Natural killer cell (primary cell): ENCODE measurements at regions not wholly inside any gene's neighbourhood (a gene's known extent, or its start where the extent isn't known, plus 50 kb on each side); places are given as distances from the start of the nearest gene placed in this dataset.

Source experiments
- ATAC-seq, 3 donors: fragments of 150-1000 bp in 2 of 3; fragments of 200-7000 bp in 1 of 3; cut with Tn5 transposase; 1 replicate in 1 of 3; 2 replicates in 2 of 3; pipeline ENCODE4 v1.10.0; 2021; ENCODE audit warnings: mild to moderate bottlenecking in 2 of 3, moderate library complexity in 2 of 3
- DNase-seq, 2 donors: peaks; one replicate each; pipeline versions ENCODE4 v3.0.0 to v3.0.0-alpha.2; 2013 to 2021; ENCODE audit warnings: mixed read lengths in 1 of 2
- H3K27ac ChIP-seq: one replicate; pipeline ENCODE4 v1.5.1; 2013; ENCODE audit warnings: mild to moderate bottlenecking, low read length
- H3K27me3 ChIP-seq: one replicate; pipeline ENCODE4 v1.6.1; 2013; ENCODE audit warnings: low read length; ENCODE audit not compliant: control insufficient read depth, insufficient read depth
- H3K36me3 ChIP-seq: one replicate; pipeline ENCODE4 v1.6.1; 2013; ENCODE audit warnings: low read length; ENCODE audit not compliant: control insufficient read depth, insufficient read depth
- H3K4me1 ChIP-seq: one replicate; pipeline ENCODE4 v1.6.1; 2013; ENCODE audit warnings: low read length; ENCODE audit not compliant: control insufficient read depth, insufficient read depth
- H3K4me3 ChIP-seq: one replicate; pipeline ENCODE4 v1.5.1; 2013; ENCODE audit warnings: low read length
- H3K9me3 ChIP-seq: one replicate; pipeline ENCODE4 v1.6.1; 2013; ENCODE audit warnings: low read length; ENCODE audit not compliant: control insufficient read depth, insufficient read depth
- H3K27ac Mint-ChIP-seq, 2 donors: one replicate each; pipeline ENCODE4 v1.8.0; 2022; ENCODE audit warnings: mild to moderate bottlenecking in 2 of 2, mixed read lengths in 2 of 2, moderate library complexity in 1 of 2
- H3K27me3 Mint-ChIP-seq, 2 donors: one replicate each; pipeline ENCODE4 v1.8.0; 2022; ENCODE audit warnings: low read depth in 2 of 2, mixed read lengths in 2 of 2
- H3K36me3 Mint-ChIP-seq: one replicate; pipeline ENCODE4 v1.8.0; 2022; ENCODE audit warnings: mixed read lengths
- H3K4me1 Mint-ChIP-seq, 2 donors: one replicate each; pipeline ENCODE4 v1.8.0; 2022; ENCODE audit warnings: mixed read lengths in 2 of 2
- H3K4me3 Mint-ChIP-seq: one replicate; pipeline ENCODE4 v1.8.0; 2022; ENCODE audit warnings: mild to moderate bottlenecking, moderate library complexity, mixed read lengths
- H3K9me3 Mint-ChIP-seq, 2 donors: one replicate each; pipeline ENCODE4 v1.8.0; 2022; ENCODE audit warnings: mixed read lengths in 2 of 2
- CTCF ChIP-seq: fragments of 200-600 bp; IDR thresholded peaks from one replicate; pipeline ENCODE4 v1.8.0; 2022; ENCODE audit warnings: antibody characterized with exemption
- WGBS: methylation state at CpG from one replicate; pipeline ENCODE4 v1.1.7; 2013; ENCODE audit warnings: missing lambda C conversion rate; ENCODE audit not compliant: insufficient coverage; 5-methylcytosine and 5-hydroxymethylcytosine counted together
- intact Hi-C: fragments of 100-400 bp; cut with micrococcal nuclease; formaldehyde crosslinking; loops from one replicate; pipeline ENCODE4 v1.14.2; 2022

- Histone ChIP-seq H3K27ac (no peak overlapping the region), H3K4me1 (no peaks in the 10 kb centered on the region), H3K36me3 (no peaks in the 10 kb centered on the region), H3K4me3 (no peak overlapping the region), H3K27me3 (no peaks in the 10 kb centered on the region), H3K9me3 (no peaks in the 10 kb centered on the region)
- DNase-seq: no peak
- no CpG with 5 or more reads among the region's 1 CpG for WGBS
- Mint-ChIP-seq H3K27ac (no peak overlapping the region), H3K27me3 (peaks cover 0 to 7% of the 10 kb centered on the region in 2 donors), H3K4me1 (peaks cover 5% of the 10 kb centered on the region in 2 donors), H3K4me3 (no peak overlapping the region), H3K9me3 (peaks cover 4 to 5% of the 10 kb centered on the region in 2 donors), H3K36me3 (peaks cover 7% of the 10 kb centered on the region)
- no peak for TF ChIP-seq CTCF
- intact Hi-C loops: no loop called here
- no peak for ATAC-seq
These were observed 100.2 kb upstream of the SYT6 start for GRCh38 chr1:114253900-114254299.

GRCh38 chr1:114251573-114251939 is 97.9 kb upstream of the SYT6 start:
- Histone ChIP-seq H3K9me3 (no peaks in the 10 kb centered on the region), H3K4me1 (no peaks in the 10 kb centered on the region), H3K27ac (no peak overlapping the region), H3K36me3 (no peaks in the 10 kb centered on the region), H3K27me3 (no peaks in the 10 kb centered on the region), H3K4me3 (no peak overlapping the region)
- H3K27ac Mint-ChIP-seq: no peak overlapping the region
- no peak overlapping the region for H3K4me3 Mint-ChIP-seq
- H3K27me3 Mint-ChIP-seq: peaks cover 0 to 11% of the 10 kb centered on the region in 2 donors
- no peak for TF ChIP-seq CTCF
- DNase-seq: no peak
- peaks cover 0 to 5% of the 10 kb centered on the region in 2 donors for H3K4me1 Mint-ChIP-seq
- 91% methylated on average over 4 of the region's 4 CpGs for WGBS
- H3K9me3 Mint-ChIP-seq: peaks cover 4 to 5% of the 10 kb centered on the region in 2 donors
- no peak for ATAC-seq
- peaks cover 7% of the 10 kb centered on the region for H3K36me3 Mint-ChIP-seq
- intact Hi-C loops: no loop called here

GRCh38 chr1:114250683-114251572 is 97.3 kb upstream of the SYT6 start:
- DNase-seq (no peak), ATAC-seq (no peak)
- Mint-ChIP-seq H3K27me3 (peaks cover 0 to 11% of the 10 kb centered on the region in 2 donors), H3K27ac (no peak overlapping the region), H3K4me3 (no peak overlapping the region), H3K9me3 (peaks cover 4 to 5% of the 10 kb centered on the region in 2 donors), H3K36me3 (peaks cover 11% of the 10 kb centered on the region), H3K4me1 (peaks cover 0 to 5% of the 10 kb centered on the region in 2 donors)
- Histone ChIP-seq H3K36me3 (no peaks in the 10 kb centered on the region), H3K27me3 (no peaks in the 10 kb centered on the region), H3K27ac (no peak overlapping the region), H3K4me1 (no peaks in the 10 kb centered on the region), H3K9me3 (no peaks in the 10 kb centered on the region), H3K4me3 (no peak overlapping the region)
- no peak for TF ChIP-seq CTCF
- WGBS: 90% methylated on average over 12 of the region's 12 CpGs
- intact Hi-C loops: no loop called here
